OCI-LY7 (cell line): ENCODE measurements at regions not wholly inside any gene's neighbourhood (a gene's known extent, or its start where the extent isn't known, plus 50 kb on each side); places are given as distances from the start of the nearest gene placed in this dataset.

Experiments
- CTCF ChIP-seq: fragments of 200-600 bp; sonication (generic); conservative IDR thresholded peaks from 2 replicates; pipeline ENCODE4 v1.5.1; 2014; ENCODE audit warnings: mild to moderate bottlenecking, antibody characterized with exemption, low read length, moderate library complexity, mixed read lengths
- EZH2phosphoT487 ChIP-seq: fragments of 200-600 bp; sonication (generic); IDR thresholded peaks from 2 replicates; pipeline ENCODE4 v1.6.1; 2018; ENCODE audit warnings: low read depth, borderline replicate concordance, mild to moderate bottlenecking, mixed run types, antibody characterized with exemption, low read length, moderate library complexity, mixed read lengths

GRCh38 chr3:59335338-59335737, 285.5 kb upstream of the CFAP20DC start:
- TF ChIP-seq CTCF (no peak), EZH2phosphoT487 (no peak)
